ENCODE measurements at regions not wholly inside any gene's neighbourhood (a gene's known extent, or its start where the extent isn't known, plus 50 kb on each side); places are given as distances from the start of the nearest gene placed in this dataset.

GRCh38 chr13:55062662-55063061 lies 2034.0 kb downstream of the OLFM4 start:
- TF ChIP-seq CTCF (IDR thresholded peaks at IDR 0.05) (no peak), POLR2A (IDR thresholded peaks at IDR 0.05) (no peak), EP300 (IDR thresholded peaks at IDR 0.05) (no peak)

All from tibial nerve (tissue), 4 donors.